Body of pancreas (tissue), 4 donors: ENCODE measurements at regions not wholly inside any gene's neighbourhood (a gene's known extent, or its start where the extent isn't known, plus 50 kb on each side); places are given as distances from the start of the nearest gene placed in this dataset.

Source experiments
- POLR2A ChIP-seq, 3 donors: fragments of 450-650 bp; IDR thresholded peaks; one replicate each; pipeline ENCODE4 v1.6.1; 2016; ENCODE audit warnings: antibody characterized with exemption in 3 of 3, mild to moderate bottlenecking in 2 of 3
- TF ChIP-seq, protein P1 (sequence below), 7 experiments: fragments of 450-650 bp in 4 of 7; fragments of 200-600 bp in 3 of 7; sonication (generic) in 3 of 7; IDR thresholded peaks; one replicate each; pipeline ENCODE4 v1.5.1; 2016 to 2019; ENCODE audit warnings: antibody characterized with exemption in 7 of 7

DNA sequence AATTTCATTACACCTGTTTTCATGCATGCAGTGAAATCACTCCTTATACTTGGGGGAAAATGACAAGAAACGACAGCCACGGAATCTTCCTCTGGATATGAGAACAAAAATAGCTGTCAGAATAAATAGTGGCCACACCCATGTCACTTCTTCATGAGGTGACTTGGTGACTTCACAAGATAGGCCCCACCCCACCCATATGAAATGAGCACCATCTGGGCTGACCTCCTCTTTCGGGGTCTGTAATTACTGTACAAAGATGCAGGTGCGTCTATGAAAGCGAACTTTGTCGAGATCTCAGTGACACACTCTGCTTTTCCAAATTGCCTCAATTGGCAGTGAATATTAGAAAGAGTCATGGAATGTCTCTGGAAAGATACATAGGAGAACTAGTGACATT is 184.2 kb upstream of the CCN2 start:
- TF ChIP-seq, protein P1, sequence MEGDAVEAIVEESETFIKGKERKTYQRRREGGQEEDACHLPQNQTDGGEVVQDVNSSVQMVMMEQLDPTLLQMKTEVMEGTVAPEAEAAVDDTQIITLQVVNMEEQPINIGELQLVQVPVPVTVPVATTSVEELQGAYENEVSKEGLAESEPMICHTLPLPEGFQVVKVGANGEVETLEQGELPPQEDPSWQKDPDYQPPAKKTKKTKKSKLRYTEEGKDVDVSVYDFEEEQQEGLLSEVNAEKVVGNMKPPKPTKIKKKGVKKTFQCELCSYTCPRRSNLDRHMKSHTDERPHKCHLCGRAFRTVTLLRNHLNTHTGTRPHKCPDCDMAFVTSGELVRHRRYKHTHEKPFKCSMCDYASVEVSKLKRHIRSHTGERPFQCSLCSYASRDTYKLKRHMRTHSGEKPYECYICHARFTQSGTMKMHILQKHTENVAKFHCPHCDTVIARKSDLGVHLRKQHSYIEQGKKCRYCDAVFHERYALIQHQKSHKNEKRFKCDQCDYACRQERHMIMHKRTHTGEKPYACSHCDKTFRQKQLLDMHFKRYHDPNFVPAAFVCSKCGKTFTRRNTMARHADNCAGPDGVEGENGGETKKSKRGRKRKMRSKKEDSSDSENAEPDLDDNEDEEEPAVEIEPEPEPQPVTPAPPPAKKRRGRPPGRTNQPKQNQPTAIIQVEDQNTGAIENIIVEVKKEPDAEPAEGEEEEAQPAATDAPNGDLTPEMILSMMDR (IDR thresholded peaks at IDR 0.05): no peak
- no peak for TF ChIP-seq POLR2A (IDR thresholded peaks at IDR 0.05)
